ENCODE measurements at regions not wholly inside any gene's neighbourhood (a gene's known extent, or its start where the extent isn't known, plus 50 kb on each side); places are given as distances from the start of the nearest gene placed in this dataset.

GRCh38 chr9:129514497-129514867 lies 106.4 kb downstream of the C9orf50 start:
- no peak for TF ChIP-seq CTCF (IDR thresholded peaks at IDR 0.05; ENCODE audit: insufficient read depth, low read length)
- TF ChIP-seq POLR2AphosphoS5 (IDR thresholded peaks at IDR 0.05; ENCODE audit: low read depth): no peak
- TF ChIP-seq, protein P1, sequence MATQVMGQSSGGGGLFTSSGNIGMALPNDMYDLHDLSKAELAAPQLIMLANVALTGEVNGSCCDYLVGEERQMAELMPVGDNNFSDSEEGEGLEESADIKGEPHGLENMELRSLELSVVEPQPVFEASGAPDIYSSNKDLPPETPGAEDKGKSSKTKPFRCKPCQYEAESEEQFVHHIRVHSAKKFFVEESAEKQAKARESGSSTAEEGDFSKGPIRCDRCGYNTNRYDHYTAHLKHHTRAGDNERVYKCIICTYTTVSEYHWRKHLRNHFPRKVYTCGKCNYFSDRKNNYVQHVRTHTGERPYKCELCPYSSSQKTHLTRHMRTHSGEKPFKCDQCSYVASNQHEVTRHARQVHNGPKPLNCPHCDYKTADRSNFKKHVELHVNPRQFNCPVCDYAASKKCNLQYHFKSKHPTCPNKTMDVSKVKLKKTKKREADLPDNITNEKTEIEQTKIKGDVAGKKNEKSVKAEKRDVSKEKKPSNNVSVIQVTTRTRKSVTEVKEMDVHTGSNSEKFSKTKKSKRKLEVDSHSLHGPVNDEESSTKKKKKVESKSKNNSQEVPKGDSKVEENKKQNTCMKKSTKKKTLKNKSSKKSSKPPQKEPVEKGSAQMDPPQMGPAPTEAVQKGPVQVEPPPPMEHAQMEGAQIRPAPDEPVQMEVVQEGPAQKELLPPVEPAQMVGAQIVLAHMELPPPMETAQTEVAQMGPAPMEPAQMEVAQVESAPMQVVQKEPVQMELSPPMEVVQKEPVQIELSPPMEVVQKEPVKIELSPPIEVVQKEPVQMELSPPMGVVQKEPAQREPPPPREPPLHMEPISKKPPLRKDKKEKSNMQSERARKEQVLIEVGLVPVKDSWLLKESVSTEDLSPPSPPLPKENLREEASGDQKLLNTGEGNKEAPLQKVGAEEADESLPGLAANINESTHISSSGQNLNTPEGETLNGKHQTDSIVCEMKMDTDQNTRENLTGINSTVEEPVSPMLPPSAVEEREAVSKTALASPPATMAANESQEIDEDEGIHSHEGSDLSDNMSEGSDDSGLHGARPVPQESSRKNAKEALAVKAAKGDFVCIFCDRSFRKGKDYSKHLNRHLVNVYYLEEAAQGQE (IDR thresholded peaks at IDR 0.05; ENCODE audit: insufficient replicate concordance, low read depth): no peak
- no peak for TF ChIP-seq GABPA (IDR thresholded peaks at IDR 0.05; ENCODE audit: low read depth)
- TF ChIP-seq SPI1 (IDR thresholded peaks at IDR 0.05; ENCODE audit: borderline replicate concordance, low read depth): no peak

Measured in HL-60 (cell line).